HFF-Myc (cell line): ENCODE measurements at regions not wholly inside any gene's neighbourhood (a gene's known extent, or its start where the extent isn't known, plus 50 kb on each side); places are given as distances from the start of the nearest gene placed in this dataset.

Experiments
- DNase-seq: peaks from one replicate; pipeline ENCODE4 v3.0.0-alpha.2; 2011; ENCODE audit warnings: low read depth; ENCODE audit errors: extremely low read depth
- H3K4me3 ChIP-seq: replicated peaks from 2 replicates; pipeline ENCODE4 v1.5.1; 2011; ENCODE audit warnings: low read depth, mild to moderate bottlenecking, control low read depth, low read length
- CTCF ChIP-seq: IDR thresholded peaks from 2 replicates; pipeline ENCODE4 v1.5.1; 2012; ENCODE audit warnings: mild to moderate bottlenecking, low read depth, low read length, control low read depth; ENCODE audit errors: missing control alignments

GRCh38 chr2:3001615-3002560, 375.7 kb downstream of the EIPR1 start:
- DNase-seq: no peak
- no peak overlapping the region for H3K4me3 ChIP-seq
- no peak for TF ChIP-seq CTCF

- no peak overlapping the region for H3K4me3 ChIP-seq
- TF ChIP-seq CTCF: no peak
- no peak for DNase-seq
Observed at GRCh38 chr2:3000968-3001367, 376.6 kb downstream of the EIPR1 start.

- DNase-seq: no peak
- no peak overlapping the region for H3K4me3 ChIP-seq
- no peak for TF ChIP-seq CTCF
Observed at GRCh38 chr2:3000125-3000524, 377.5 kb downstream of the EIPR1 start.

- no peak for DNase-seq
- TF ChIP-seq CTCF: no peak
- no peak overlapping the region for H3K4me3 ChIP-seq
Observed at GRCh38 chr2:2998971-2999370, 378.6 kb downstream of the EIPR1 start.

- H3K4me3 ChIP-seq: no peak overlapping the region
- DNase-seq: no peak
- TF ChIP-seq CTCF: no peak
Observed at GRCh38 chr2:2993172-2993692, 384.4 kb downstream of the EIPR1 start.

GRCh38 chr2:2992634-2993033, 385.0 kb downstream of the EIPR1 start:
- H3K4me3 ChIP-seq: no peak overlapping the region
- TF ChIP-seq CTCF: no peak
- DNase-seq: no peak
